Upper lobe of right lung (tissue), 1 donor: ENCODE measurements at regions not wholly inside any gene's neighbourhood (a gene's known extent, or its start where the extent isn't known, plus 50 kb on each side); places are given as distances from the start of the nearest gene placed in this dataset.

Experiments used
- ATAC-seq: fragments of 200-7000 bp; cut with Tn5 transposase; one replicate; pipeline ENCODE4 v1.9.1; 2020; ENCODE audit warnings: mild to moderate bottlenecking, moderate library complexity
- DNase-seq: peaks from one replicate; pipeline ENCODE4 v3.0.0-alpha.2; 2020
- H3K27ac ChIP-seq: fragments of 200-600 bp; one replicate; pipeline ENCODE4 v1.8.0; 2022
- H3K27me3 ChIP-seq: fragments of 200-600 bp; one replicate; pipeline ENCODE4 v1.8.0; 2022; ENCODE audit warnings: mild to moderate bottlenecking
- H3K36me3 ChIP-seq: fragments of 200-600 bp; one replicate; pipeline ENCODE4 v1.8.0; 2022
- H3K4me1 ChIP-seq: fragments of 200-600 bp; one replicate; pipeline ENCODE4 v1.8.0; 2022
- H3K4me3 ChIP-seq: fragments of 200-600 bp; one replicate; pipeline ENCODE4 v1.8.0; 2022; ENCODE audit warnings: mild to moderate bottlenecking
- H3K9me3 ChIP-seq: fragments of 200-600 bp; one replicate; pipeline ENCODE4 v1.8.0; 2022
- intact Hi-C: fragments of 100-400 bp; cut with DNase I; formaldehyde crosslinking; loops from one replicate; pipeline ENCODE4 v1.11.0; 2022
- TF ChIP-seq, protein P1 (sequence below): fragments of 200-600 bp; IDR thresholded peaks from one replicate; pipeline ENCODE4 v1.8.0; 2022; ENCODE audit warnings: antibody characterized with exemption
- donor health status: DM: no; HTN: yes; CAD: no; lungs with severe emphysema.

DNA sequence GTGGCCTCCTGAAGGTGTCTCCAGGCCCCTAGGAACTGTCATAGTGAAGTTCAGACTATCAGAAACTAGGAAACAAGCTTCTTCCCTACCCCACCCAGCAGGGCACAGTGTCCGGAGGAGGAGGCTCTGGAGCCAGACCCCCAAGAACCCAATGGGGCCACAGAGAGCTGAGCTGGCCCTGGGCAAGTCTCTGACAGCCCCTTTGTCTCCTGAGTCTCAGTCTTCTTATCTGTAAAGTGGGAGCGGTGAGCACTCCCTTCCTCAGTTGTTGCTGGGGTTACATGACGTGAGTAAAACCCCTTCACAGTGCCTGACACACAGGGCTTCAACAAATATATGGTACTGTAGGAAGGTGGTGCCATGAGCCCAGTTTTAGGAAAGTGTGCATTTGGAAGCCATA is 675.8 kb downstream of the MATN1 start:
- peak; percentile 40 for DNase-seq
- TF ChIP-seq, protein P1, sequence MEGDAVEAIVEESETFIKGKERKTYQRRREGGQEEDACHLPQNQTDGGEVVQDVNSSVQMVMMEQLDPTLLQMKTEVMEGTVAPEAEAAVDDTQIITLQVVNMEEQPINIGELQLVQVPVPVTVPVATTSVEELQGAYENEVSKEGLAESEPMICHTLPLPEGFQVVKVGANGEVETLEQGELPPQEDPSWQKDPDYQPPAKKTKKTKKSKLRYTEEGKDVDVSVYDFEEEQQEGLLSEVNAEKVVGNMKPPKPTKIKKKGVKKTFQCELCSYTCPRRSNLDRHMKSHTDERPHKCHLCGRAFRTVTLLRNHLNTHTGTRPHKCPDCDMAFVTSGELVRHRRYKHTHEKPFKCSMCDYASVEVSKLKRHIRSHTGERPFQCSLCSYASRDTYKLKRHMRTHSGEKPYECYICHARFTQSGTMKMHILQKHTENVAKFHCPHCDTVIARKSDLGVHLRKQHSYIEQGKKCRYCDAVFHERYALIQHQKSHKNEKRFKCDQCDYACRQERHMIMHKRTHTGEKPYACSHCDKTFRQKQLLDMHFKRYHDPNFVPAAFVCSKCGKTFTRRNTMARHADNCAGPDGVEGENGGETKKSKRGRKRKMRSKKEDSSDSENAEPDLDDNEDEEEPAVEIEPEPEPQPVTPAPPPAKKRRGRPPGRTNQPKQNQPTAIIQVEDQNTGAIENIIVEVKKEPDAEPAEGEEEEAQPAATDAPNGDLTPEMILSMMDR: no peak
- Histone ChIP-seq H3K27me3 (peaks cover 4% of the 10 kb centered on the region), H3K4me1 (no peaks in the 10 kb centered on the region), H3K36me3 (no peaks in the 10 kb centered on the region), H3K4me3 (no peak overlapping the region), H3K27ac (no peak overlapping the region), H3K9me3 (no peaks in the 10 kb centered on the region)
- no peak for ATAC-seq
- intact Hi-C loops: no loop called here

DNA sequence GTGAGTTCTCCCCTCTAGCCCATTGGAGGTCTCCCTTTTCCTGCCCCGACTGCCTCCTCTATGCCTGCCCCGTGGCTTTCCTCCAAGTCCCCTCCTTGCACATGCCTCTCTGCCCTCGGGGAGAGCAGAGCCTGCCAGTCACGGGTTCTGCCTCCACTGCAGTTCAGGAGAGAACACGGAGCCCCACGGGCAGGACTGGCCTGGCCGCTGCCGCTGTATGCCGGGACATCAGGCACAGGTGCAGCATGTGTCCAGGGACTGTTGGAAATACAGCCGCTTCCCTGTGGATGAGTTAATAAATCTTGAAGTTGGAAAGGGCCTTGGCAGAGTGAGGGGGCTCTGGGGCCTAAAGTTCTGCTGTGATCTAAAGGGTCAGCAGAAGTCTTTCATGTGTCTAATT is 676.6 kb downstream of the MATN1 start:
- peaks cover 4% of the 10 kb centered on the region for H3K27me3 ChIP-seq
- no peak overlapping the region for H3K27ac ChIP-seq
- intact Hi-C loops: no loop called here
- TF ChIP-seq, protein P1: no peak
- H3K4me1 ChIP-seq: no peaks in the 10 kb centered on the region
- H3K4me3 ChIP-seq: no peak overlapping the region
- DNase-seq (peak; percentile 46), ATAC-seq (no peak)
- H3K9me3 ChIP-seq: no peaks in the 10 kb centered on the region
- no peaks in the 10 kb centered on the region for H3K36me3 ChIP-seq

DNA sequence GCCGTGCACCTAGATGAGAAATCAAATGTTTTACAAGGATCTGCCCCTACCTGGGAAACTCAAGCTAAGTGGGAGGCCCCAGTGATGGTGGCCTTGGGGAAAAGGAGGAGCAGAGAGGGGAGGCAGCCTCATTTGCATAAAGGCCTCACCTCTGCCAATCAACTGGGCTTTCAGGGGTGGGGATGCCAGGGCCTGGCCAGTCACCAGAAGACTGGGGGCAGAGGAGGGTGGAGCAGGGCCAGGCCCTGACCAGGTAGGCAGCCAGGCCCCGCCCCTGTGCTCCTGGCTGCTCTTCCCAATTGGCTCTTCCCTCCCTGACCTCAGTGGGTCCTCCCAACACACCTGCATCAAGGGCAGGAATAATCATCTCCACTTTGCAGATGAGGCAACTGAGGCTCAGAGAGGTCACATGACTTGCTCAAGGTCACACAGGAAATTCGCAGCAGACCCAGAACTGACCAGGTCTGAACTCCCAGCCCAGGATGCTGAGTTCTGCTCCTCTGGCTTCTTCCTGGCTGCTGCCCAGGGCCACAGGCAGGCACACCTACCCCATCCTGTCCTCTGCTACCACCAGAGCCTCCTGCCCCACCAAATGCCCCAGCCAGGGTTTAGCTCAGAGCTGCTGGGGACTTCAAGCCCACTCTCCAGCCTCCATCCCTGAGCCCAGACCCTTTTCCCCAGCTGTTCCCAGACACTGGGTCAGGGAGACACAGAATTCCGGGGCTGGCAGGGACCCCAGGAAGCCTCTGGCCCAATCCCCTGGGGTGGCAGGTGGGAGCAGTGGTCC is 677.9 kb downstream of the MATN1 start:
- Histone ChIP-seq H3K27me3 (peaks cover 4% of the 10 kb centered on the region), H3K36me3 (no peaks in the 10 kb centered on the region), H3K9me3 (no peaks in the 10 kb centered on the region), H3K4me1 (no peaks in the 10 kb centered on the region), H3K4me3 (no peak overlapping the region), H3K27ac (no peak overlapping the region)
- ATAC-seq: no peak
- TF ChIP-seq, protein P1: no peak
- intact Hi-C loops: no loop called here
- peak; percentile 26 for DNase-seq

DNA sequence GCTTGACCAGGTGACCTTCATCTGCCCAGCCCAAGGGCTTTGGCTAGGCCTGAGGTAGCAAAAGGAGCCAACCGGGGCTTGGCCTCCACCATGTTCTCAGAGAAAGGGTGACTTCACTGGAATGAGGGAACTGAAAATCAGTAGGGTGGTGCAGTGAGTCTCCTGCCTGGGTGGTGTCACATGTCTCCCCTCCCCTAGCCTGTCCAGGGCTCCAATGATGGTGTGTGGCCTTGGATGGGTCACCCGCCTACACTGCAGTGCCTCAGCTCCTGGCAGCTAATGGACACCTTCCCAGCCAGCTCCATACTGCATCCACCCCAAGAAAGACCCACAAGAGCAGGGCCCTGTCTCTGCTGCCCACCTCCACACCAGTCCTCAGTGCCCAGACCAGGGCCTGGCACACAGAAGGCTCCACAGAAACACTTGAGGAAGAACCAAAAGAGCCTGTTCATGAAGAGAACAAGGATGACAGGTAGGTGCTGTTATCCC is 678.7 kb downstream of the MATN1 start:
- peak; percentile 40 for DNase-seq
- H3K9me3 ChIP-seq: no peaks in the 10 kb centered on the region
- H3K4me1 ChIP-seq: no peaks in the 10 kb centered on the region
- H3K4me3 ChIP-seq: no peak overlapping the region
- TF ChIP-seq, protein P1: no peak
- intact Hi-C loops: no loop called here
- no peaks in the 10 kb centered on the region for H3K36me3 ChIP-seq
- no peak overlapping the region for H3K27ac ChIP-seq
- ATAC-seq: peak; percentile 30
- H3K27me3 ChIP-seq: peaks cover 4% of the 10 kb centered on the region

DNA sequence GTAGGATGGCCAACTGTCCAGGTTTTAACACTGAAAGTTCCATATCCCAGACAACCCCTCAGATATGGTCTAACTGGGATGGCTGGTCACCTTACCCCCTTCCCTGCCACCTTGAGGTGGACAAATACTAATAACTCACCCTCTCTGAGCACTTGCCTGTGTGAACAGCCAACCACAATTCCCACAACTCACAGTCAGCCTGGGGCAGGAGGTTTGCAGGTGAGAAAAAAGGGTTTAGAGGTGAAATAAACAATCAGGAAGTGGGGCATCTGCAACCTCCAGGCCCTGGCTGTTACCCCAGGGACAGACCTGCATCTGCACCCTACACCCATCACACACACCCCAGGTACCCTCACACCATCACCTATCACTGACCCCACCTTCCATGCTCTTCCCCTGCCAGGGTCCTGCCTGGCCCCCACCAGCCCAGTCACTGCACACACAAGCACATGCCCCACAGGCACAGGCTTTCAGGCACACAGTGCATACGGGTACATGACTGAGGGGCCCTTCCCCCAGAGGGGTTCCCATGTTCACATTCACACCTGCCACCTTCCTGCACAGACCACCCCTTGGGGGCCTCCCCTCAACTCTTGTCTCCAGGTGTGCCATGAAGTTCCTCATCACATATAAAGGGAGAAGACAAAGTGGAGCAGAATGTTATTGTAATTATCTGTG is 679.5 kb downstream of the MATN1 start:
- intact Hi-C loops: no loop called here
- H3K9me3 ChIP-seq: no peaks in the 10 kb centered on the region
- H3K4me3 ChIP-seq: no peak overlapping the region
- TF ChIP-seq, protein P1: no peak
- H3K27me3 ChIP-seq: peaks cover 4% of the 10 kb centered on the region
- no peak for ATAC-seq
- H3K4me1 ChIP-seq: no peaks in the 10 kb centered on the region
- DNase-seq: peak; percentile 42
- no peak overlapping the region for H3K27ac ChIP-seq
- H3K36me3 ChIP-seq: no peaks in the 10 kb centered on the region
